ENCODE measurements at regions not wholly inside any gene's neighbourhood (a gene's known extent, or its start where the extent isn't known, plus 50 kb on each side); places are given as distances from the start of the nearest gene placed in this dataset.

- TF ChIP-seq MXD4 (CRISPR knock-in tag; IDR thresholded peaks at IDR 0.05; ENCODE audit: borderline replicate concordance) (no peak), JUN (CRISPR knock-in tag; IDR thresholded peaks at IDR 0.05) (no peak)
Observed at GRCh38 chr18:34028324-34028723, 196.4 kb downstream of the NOL4 start.

All from WTC11 (cell line).